ENCODE measurements at regions not wholly inside any gene's neighbourhood (a gene's known extent, or its start where the extent isn't known, plus 50 kb on each side); places are given as distances from the start of the nearest gene placed in this dataset.

DNA sequence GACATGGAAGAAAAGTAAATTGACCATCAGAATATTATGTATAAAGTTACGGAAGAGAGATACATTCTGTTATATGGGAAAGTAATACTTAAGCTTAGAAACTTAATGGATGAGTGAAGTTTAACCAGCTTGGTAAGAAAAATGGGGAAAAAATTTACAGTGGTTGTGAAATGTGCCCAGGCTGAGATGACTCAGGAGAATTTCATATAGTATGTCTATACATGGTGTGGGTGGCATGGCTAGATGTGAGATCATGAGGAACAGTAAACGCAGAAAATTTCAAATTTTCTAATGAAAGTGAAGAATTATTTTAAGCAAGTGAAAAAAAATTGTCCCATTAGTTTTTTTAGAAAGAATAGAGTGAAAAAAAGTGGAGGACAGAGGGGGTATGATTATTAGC is 552.5 kb upstream of the SORCS1 start:
- TF ChIP-seq, protein P1, sequence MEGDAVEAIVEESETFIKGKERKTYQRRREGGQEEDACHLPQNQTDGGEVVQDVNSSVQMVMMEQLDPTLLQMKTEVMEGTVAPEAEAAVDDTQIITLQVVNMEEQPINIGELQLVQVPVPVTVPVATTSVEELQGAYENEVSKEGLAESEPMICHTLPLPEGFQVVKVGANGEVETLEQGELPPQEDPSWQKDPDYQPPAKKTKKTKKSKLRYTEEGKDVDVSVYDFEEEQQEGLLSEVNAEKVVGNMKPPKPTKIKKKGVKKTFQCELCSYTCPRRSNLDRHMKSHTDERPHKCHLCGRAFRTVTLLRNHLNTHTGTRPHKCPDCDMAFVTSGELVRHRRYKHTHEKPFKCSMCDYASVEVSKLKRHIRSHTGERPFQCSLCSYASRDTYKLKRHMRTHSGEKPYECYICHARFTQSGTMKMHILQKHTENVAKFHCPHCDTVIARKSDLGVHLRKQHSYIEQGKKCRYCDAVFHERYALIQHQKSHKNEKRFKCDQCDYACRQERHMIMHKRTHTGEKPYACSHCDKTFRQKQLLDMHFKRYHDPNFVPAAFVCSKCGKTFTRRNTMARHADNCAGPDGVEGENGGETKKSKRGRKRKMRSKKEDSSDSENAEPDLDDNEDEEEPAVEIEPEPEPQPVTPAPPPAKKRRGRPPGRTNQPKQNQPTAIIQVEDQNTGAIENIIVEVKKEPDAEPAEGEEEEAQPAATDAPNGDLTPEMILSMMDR (conservative IDR thresholded peaks at IDR 0.05; ENCODE audit: low read length), result no peak
- TF ChIP-seq EZH2phosphoT487 (IDR thresholded peaks at IDR 0.05; ENCODE audit: borderline replicate concordance, low read depth, low read length), result no peak

Data from OCI-LY7 (cell line).